ENCODE measurements at regions not wholly inside any gene's neighbourhood (a gene's known extent, or its start where the extent isn't known, plus 50 kb on each side); places are given as distances from the start of the nearest gene placed in this dataset.

GRCh38 chrX:116930311-116930710, 467.5 kb upstream of the CT83 start:
- TF ChIP-seq CTCF (IDR thresholded peaks at IDR 0.05) (no peak), EZH2 (IDR thresholded peaks at IDR 0.05) (no peak), EZH2phosphoT487 (IDR thresholded peaks at IDR 0.05) (no peak)

All from neural progenitor cell (in vitro differentiated cells).